LNCAP (cell line): ENCODE measurements at regions not wholly inside any gene's neighbourhood (a gene's known extent, or its start where the extent isn't known, plus 50 kb on each side); places are given as distances from the start of the nearest gene placed in this dataset.

Source experiments
- TF ChIP-seq, protein P1 (sequence below): fragments of 450-650 bp; IDR thresholded peaks from 2 replicates; pipeline ENCODE4 v1.5.1; 2017; ENCODE audit warnings: mild to moderate bottlenecking

DNA sequence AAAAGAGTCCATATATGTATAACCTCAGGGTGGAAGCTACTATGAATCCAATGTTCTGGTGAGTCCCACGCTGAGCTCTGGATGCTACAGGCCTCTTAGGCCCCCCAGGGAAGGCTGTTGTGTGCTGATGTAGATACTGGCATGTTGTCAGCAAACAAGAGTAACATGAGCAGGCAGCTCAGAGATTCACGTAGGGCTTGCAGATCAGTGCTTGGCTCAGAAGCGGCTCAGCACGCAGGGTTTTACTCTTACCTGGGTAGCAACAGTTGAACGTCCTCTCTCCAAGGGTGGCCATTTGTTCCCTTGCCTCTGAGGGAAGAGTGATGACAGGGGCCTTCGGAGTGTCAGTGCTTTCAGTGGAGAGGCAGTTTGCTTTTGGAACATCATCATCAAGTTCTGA, 93.4 kb downstream of the ZFP64 start:
- TF ChIP-seq, protein P1, sequence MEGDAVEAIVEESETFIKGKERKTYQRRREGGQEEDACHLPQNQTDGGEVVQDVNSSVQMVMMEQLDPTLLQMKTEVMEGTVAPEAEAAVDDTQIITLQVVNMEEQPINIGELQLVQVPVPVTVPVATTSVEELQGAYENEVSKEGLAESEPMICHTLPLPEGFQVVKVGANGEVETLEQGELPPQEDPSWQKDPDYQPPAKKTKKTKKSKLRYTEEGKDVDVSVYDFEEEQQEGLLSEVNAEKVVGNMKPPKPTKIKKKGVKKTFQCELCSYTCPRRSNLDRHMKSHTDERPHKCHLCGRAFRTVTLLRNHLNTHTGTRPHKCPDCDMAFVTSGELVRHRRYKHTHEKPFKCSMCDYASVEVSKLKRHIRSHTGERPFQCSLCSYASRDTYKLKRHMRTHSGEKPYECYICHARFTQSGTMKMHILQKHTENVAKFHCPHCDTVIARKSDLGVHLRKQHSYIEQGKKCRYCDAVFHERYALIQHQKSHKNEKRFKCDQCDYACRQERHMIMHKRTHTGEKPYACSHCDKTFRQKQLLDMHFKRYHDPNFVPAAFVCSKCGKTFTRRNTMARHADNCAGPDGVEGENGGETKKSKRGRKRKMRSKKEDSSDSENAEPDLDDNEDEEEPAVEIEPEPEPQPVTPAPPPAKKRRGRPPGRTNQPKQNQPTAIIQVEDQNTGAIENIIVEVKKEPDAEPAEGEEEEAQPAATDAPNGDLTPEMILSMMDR, result no peak

DNA sequence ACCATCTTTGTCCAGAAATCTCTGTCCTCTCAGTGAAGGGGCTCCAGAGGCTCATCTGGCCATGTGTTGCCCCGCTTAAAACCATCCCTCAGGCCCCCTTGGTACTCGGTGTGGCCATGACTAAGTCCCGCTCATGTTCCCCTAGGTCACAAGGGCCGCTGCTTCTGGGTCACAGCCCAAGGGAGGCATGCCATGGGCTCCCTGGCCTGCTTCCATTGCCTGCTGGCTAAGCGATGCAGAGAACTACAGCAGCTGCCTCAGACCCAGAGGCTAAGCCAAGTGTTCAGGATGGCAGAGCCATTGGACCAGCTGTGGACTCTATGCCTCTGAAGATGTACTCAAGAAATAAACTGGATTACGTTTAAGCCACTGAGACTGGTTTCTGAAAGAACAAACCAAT, 95.5 kb downstream of the ZFP64 start:
- TF ChIP-seq, protein P1, result no peak

DNA sequence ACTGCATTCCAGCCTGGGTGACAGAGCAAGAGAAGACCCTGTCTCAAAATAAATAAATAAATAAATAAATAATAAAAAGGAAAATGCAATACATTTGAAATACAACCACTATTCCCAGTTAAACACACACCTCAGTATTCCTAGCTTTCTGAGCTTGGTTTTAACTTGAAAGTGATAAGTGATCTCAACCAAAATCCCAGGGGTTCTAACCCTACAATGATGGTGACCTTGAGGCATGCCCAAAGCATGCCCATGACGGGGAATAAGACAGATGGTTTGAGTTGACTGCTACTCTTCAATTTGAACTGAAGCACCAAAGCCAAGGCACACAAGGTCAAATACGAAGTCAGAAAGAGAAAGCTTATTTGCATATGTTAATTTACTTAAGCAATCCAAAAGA, 96.9 kb downstream of the ZFP64 start:
- TF ChIP-seq, protein P1, result no peak

DNA sequence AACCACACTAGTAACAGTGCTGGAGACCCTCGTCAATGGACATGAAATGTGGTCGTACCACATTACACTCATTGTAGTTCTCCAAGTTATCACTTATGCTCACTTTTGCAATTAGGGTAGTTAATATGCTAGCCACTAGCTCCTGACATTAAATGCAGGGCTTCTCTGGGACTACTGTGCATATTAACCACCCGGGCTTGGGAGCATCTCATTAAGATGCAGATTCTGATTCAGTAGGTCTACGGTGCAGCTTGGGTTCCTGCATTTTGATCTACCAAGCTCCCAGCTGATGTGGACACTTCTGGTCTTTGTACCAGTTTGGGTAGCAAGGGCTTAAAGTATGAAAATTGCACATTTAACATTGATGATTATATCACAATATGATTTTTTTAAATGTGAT, 98.0 kb downstream of the ZFP64 start:
- TF ChIP-seq, protein P1, result no peak

DNA sequence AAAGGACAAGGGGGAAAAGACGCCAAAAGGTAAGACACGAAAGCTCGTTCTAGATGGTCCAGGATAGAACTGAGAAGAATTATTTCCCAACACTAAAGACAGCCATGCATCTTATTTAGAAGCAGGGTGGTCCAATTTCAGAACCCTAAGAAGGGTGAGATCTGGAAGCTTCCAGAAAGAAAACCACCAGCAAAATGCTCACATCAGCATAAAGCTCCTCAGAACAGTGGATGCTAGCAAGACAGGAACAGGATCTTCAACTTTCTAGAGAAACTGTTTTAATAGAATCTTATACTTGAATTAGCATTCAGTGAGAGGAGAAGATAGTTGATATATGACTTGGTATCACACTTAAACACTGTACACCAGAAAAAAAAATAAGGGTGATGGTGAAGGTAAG, 101.5 kb downstream of the ZFP64 start:
- TF ChIP-seq, protein P1, result no peak

DNA sequence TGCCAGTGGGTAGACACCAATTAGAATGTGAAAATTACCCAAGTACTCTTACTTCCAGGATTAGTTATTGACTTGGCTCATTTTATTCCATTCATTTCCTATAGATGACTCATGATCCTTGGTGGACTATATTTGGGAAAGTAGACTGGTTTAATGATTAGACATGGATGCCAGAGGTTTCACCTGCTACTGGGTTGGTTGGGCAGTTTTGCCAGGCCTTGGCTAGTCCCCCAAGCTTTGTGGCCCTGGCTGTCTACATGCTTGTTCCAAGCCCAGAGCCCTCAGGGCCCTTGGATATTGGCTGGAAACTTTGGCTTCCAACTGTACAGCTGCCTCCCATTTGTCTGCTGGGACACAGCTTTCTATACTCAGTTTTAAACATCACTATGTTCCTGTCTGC, 104.1 kb downstream of the ZFP64 start:
- TF ChIP-seq, protein P1, result no peak

DNA sequence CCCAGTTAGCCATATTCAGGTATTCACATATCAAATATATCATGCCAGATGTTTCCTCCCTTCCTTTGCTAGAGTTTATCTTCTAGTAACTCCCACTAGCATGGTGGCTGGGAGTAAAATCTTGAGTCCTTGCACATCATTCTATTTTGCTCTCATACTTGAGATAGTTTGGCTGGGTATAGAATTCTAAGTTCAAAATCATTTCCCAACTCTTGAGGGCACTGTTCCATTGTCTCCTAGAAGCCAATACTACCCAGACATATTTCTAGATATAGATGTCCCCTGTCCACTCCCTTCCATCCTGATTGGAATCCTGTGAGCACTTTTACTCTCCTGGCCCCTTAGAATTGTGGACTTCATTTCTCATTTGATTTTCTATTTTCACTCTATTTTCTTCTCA, 104.7 kb downstream of the ZFP64 start:
- TF ChIP-seq, protein P1, result no peak

DNA sequence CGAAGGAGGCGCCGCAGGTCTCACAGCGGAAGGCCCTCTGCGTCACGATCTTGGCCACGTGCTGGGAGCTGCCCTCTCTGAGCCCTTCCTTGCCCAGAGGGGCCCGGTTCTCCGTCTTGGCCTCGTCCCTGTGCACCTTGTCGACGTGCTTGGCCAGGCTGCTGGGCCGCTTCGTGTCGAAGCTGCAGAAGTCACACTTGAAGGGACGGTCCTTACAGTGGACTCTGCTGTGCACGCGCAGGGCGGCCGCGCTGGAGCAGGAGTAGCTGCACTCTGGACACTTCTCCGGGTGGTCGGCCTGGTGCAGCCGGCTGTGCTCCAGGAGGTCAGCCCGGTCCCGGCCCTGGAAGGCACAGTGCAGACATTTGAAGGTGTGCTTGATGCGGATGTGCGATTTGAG, 106.9 kb downstream of the ZFP64 start:
- TF ChIP-seq, protein P1, result no peak
